ENCODE measurements at regions not wholly inside any gene's neighbourhood (a gene's known extent, or its start where the extent isn't known, plus 50 kb on each side); places are given as distances from the start of the nearest gene placed in this dataset.
"Not testable (repeated sequence)": the region's sequence is repeated elsewhere in the genome, so short reads cannot be mapped to it uniquely, and the experiment has no call there.

- Histone ChIP-seq H3K4me3 (no peak overlapping the region), H3K4me1 (no peaks in the 10 kb centered on the region), H3K36me3 (no peaks in the 10 kb centered on the region), H3K27ac (no peak overlapping the region), H3K9me3 (no peaks in the 10 kb centered on the region), H3K27me3 (no peaks in the 10 kb centered on the region)
- DNase-seq (ENCODE audit: low spot score in 2 of 2): no peak
- TF ChIP-seq CTCF (IDR thresholded peaks at IDR 0.05): no peak
- intact Hi-C loops (cut with DNase I): no loop called here
These were observed 644.3 kb downstream of the NR2F2 start for GRCh38 chr15:96974761-96975160.

- no peak overlapping the region for H3K4me3 ChIP-seq
- no peak for DNase-seq (ENCODE audit: low spot score in 2 of 2)
- intact Hi-C loops (cut with DNase I): no loop called here
These were observed 647.4 kb downstream of the NR2F2 start for GRCh38 chr15:96977886-96978285.

GRCh38 chr15:96978937-96979473 is 648.5 kb downstream of the NR2F2 start:
- Histone ChIP-seq H3K36me3 (no peaks in the 10 kb centered on the region), H3K27ac (no peak overlapping the region), H3K9me3 (no peaks in the 10 kb centered on the region), H3K4me1 (no peaks in the 10 kb centered on the region), H3K27me3 (no peaks in the 10 kb centered on the region), H3K4me3 (no peak overlapping the region)
- intact Hi-C loops (cut with DNase I): no loop called here
- DNase-seq (ENCODE audit: low spot score in 2 of 2): no peak
- TF ChIP-seq CTCF (IDR thresholded peaks at IDR 0.05): no peak

More at GRCh38 chr15:96977886-96978285, 647.4 kb downstream of the NR2F2 start:
- Histone ChIP-seq H3K4me1 (no peaks in the 10 kb centered on the region), H3K36me3 (no peaks in the 10 kb centered on the region), H3K27me3 (no peaks in the 10 kb centered on the region), H3K9me3 (no peaks in the 10 kb centered on the region), H3K27ac (no peak overlapping the region)
- TF ChIP-seq CTCF (IDR thresholded peaks at IDR 0.05): no peak

- H3K27ac ChIP-seq; DNase-seq (ENCODE audit: low spot score in 2 of 2); H3K36me3 ChIP-seq; H3K27me3 ChIP-seq; H3K4me3 ChIP-seq; H3K4me1 ChIP-seq; H3K9me3 ChIP-seq; intact Hi-C loops (cut with DNase I): not testable (repeated sequence)
These were observed 653.7 kb downstream of the NR2F2 start for GRCh38 chr15:96984121-96984671.

GRCh38 chr15:96992817-96993216 is 662.3 kb downstream of the NR2F2 start:
- H3K4me3 ChIP-seq: no peak overlapping the region
- no peak overlapping the region for H3K27ac ChIP-seq
- H3K4me1 ChIP-seq: no peaks in the 10 kb centered on the region
- no peak for DNase-seq (ENCODE audit: low spot score in 2 of 2)
- no peaks in the 10 kb centered on the region for H3K27me3 ChIP-seq
- intact Hi-C loops (cut with DNase I): no loop called here
- no peak for TF ChIP-seq CTCF (IDR thresholded peaks at IDR 0.05)
- H3K9me3 ChIP-seq: peaks cover 0 to 5% of the 10 kb centered on the region in 2 donors
- no peaks in the 10 kb centered on the region for H3K36me3 ChIP-seq

DNA sequence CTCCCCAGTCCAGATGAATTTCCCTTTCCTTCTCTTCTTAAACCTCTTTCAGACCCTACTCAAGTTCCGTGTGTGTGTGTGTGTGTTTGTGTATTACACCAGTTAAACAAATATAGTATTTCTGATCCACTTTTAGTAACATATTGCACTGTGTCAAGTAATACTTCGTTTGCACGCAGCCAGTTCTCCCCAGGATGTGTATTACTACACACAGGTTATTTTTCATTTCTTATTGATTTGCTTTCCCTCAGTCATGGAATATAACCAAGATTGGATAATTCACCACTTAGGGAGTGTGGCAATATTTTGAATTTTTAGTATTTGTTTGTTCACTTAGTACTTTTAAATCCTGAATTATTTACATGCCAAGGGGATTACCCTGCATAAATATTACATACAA is 667.0 kb downstream of the NR2F2 start:
- Histone ChIP-seq H3K27me3 (no peaks in the 10 kb centered on the region), H3K4me3 (no peak overlapping the region), H3K4me1 (no peaks in the 10 kb centered on the region), H3K9me3 (no peaks in the 10 kb centered on the region), H3K27ac (no peak overlapping the region), H3K36me3 (no peaks in the 10 kb centered on the region)
- intact Hi-C loops (cut with DNase I): no loop called here
- DNase-seq (ENCODE audit: low spot score in 2 of 2): no peak
- no peak for TF ChIP-seq CTCF (IDR thresholded peaks at IDR 0.05)
